Fibroblast of skin of back (primary cell): ENCODE measurements at regions not wholly inside any gene's neighbourhood (a gene's known extent, or its start where the extent isn't known, plus 50 kb on each side); places are given as distances from the start of the nearest gene placed in this dataset.
"Not testable (repeated sequence)": the region's sequence is repeated elsewhere in the genome, so short reads cannot be mapped to it uniquely, and the experiment has no call there.

Experiments
- DNase-seq: peaks from one replicate; pipeline ENCODE4 v3.0.0-alpha.2; 2013

DNA sequence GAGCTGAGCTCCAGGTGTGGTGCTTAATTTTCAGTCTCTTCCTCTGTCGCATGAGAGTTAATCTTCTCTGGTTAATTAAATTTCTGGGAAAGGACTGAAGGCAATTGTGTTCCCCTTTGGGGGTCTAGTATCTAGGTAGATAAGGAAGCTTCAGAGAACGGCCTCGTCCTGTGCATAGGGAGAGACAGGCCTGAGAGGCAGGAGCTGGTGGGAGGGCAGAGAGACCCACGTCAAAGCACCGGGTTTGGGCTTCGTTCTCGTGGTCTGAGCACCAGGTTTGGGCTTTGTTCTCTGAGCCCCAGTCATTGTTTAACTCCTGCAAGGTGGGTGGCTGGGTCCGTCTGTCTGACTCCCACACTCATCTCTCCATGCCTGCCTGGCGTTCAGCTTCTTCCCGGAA, 160.8 kb upstream of the PITRM1 start:
- DNase-seq: no peak

DNA sequence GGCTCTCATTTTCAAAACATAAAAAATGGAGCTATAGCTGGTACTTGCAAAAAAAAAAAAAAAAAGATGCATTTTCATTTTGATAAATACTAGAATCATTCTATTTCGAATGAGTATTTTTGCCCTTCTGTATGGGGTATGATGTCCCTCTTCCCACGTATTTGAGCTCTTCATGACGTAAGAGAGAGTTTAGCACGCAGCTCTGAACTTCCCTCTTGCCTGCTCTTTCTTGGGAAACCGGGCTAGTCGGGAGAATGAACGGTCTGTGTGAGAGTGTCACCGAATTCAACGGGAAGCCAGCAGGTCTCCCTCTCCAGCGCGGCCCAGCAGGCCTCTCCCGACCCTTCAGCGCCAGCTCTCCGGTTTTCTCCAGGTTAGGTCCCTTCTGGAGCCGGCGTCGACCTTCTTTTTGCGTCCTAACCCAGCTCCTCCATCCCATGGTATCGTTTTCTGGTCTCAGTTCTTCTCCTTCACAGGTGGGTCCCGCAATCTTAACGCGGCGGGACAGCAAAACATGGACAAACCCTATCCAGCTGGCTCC, 159.2 kb upstream of the PITRM1 start:
- no peak for DNase-seq

DNA sequence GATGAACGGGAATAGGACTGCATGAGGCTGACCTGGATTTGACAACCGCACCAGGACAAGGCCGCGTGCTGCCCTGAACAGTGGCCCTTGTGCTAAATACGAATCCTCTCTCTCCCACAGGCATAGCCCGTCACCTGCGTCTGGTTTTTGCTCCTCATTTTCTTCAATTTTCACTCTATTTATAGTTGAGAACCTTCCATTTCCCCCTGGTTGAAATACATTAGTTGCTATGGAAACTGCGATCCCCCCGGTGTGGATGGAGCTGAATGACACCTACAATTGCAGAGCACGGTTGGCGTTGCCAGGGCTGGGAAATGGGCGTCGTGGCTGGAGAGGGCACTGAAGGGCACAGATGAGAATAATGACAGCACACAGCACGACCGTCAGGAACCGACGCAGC, 158.6 kb upstream of the PITRM1 start:
- no peak for DNase-seq

DNA sequence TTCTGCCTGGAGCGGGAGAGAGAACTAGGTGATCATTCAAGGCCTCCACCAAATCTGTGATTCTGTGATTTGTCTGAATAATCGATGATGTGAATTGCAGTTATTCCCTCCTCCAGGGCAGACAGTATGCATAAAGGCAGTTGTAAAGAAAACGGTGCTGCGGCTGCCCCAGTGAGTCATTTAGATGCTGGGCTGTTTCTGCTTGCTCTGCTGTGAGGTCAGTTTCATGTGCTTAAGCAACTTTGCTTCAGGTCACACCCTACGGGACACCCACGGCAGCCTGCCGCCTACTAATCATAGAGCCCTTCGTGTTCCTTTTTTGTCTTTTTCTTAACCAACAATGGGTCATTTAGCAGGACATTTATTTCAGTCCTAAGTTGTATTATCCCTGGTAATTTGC, 158.1 kb upstream of the PITRM1 start:
- DNase-seq: peak; percentile 40

DNA sequence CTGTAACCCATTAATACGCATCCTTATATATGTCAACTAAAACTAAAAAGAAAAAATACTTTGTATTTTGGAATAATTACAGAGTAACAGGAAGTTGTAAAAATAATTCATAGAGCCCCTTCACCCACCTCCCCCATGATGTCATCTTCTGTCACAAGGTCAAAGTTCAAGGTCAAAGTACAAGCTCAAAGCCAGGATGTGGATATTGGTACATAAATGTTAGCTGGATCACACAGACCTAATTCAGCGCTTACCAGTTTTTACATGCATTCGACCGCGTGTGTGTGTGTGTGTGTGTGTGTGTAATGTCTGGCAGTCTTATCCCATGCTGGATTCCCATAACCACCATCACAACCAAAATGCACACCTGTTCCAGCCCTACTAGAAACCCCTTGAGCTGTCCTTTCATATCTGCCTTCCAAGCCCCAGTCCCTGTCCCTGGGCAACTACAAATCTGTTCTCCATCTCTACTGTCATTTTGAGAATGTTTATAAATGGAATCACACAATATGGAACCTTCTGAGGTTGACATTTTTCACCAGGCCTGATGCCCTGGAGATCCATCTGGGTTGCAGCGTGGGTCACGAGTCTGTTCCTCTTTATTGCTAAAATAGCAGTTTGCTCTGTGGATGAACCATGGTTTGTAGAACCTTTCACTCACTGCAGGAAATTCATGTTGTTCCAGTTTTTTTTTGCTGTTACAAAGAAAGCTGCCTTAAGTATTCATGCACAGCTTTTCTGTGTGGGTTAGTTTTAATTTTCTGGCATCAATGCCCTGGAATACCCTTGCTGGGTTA, 153.6 kb upstream of the PITRM1 start:
- no peak for DNase-seq

DNA sequence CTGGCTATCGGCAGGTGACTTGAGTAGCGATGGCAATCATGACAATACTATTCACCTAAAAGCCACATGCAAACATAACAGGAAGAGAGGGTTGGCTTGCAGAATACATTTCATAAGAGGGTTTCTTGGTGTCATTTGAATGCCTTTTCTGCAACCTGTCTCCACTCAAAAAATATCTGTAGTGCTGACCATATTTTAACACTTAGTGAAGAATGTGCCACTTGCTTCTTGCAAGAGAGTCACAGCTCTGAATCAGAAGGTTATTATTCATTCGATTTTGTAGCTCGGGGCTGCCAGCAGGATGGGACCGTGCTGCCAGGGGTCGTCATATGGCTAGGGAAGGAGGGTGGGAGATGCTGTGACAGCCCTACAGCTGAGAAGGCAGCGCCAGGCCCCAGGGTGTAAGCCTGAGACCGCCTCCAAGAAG, 152.0 kb upstream of the PITRM1 start:
- no peak for DNase-seq

DNA sequence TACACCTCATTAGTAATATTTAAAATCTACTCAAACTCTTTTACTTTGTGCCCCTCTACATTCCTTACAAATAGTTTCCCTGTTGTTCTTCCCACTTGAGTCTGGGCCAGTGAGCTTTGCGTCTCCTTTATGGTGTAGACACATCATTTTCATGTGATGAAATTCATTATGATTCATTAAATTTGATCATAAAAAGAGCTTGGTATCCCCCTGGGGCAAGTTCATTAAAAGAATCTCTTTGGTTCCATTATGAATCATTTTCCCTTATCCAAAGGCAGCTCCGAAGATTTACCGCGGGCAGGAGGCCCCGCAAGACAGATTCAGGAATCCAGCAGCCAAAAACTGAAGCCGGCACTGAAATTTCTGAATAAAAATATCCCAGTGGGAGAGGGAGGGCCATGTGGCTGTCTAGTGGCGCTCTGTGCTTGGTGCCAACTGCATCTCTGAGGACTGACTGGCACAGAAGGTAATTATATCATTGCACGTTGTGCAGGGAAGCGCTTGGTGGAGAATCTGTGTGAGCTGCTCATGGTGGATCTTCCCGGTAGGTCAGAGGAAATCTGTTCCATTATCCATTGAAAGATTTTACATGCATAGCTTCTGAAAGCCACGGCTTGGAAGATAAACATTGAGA, 151.4 kb upstream of the PITRM1 start:
- DNase-seq: peak; percentile 64

DNA sequence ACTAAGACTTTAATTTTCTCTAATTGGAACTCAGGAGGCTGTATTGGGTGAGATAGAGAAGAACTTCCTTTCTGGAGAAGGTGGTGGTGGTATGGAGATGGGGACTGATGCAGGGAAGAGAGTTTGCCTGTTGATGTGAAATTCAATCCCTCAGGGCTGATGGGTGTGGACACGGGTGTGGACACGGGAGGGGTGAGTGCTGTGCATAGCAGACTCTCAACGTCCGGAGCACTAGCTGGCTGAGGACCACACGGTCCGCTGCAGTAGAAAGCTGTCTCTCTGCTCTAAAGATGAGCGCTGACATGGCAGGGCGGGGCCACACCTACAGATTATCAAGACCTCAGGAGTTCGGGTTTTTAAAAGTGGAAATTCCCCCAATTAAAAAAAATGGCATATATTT, 148.5 kb upstream of the PITRM1 start:
- DNase-seq: no peak

DNA sequence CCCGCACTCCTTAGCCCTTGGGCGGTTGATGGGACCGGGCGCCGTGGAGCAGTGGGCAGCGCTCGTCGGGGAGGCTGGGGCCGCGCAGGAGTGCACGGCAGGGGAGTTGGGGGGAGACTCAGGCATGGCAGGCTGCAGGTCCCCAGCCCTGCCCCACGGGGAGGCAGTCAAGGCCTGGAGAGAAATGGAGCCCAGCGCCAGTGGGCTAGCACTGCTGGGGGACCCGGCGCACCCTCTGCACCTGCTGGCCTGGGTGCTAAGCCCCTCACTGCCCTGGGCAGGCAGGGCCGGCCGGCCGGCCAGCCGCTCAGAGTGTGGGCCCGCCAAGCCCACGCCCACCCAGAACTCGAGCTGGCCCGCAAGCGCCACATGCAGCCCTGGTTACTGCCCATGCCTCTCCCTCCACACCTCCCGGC, 147.2 kb upstream of the PITRM1 start:
- no peak for DNase-seq

DNA sequence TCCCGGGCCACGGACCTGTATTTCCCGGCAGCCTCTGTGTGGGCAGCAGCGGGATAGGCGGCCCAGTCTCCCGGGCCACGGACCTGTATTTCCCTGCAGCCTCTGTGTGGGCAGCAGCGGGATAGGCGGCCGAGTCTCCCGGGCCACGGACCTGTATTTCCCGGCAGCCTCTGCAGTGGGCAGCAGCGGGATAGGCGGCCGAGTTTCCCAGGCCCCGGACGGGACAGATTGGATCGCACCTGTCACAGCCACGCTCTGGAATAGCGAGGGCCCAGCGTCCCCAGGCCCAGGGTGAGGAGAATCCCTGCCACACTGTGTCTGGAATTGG, 145.9 kb upstream of the PITRM1 start:
- DNase-seq: not testable (repeated sequence)

DNA sequence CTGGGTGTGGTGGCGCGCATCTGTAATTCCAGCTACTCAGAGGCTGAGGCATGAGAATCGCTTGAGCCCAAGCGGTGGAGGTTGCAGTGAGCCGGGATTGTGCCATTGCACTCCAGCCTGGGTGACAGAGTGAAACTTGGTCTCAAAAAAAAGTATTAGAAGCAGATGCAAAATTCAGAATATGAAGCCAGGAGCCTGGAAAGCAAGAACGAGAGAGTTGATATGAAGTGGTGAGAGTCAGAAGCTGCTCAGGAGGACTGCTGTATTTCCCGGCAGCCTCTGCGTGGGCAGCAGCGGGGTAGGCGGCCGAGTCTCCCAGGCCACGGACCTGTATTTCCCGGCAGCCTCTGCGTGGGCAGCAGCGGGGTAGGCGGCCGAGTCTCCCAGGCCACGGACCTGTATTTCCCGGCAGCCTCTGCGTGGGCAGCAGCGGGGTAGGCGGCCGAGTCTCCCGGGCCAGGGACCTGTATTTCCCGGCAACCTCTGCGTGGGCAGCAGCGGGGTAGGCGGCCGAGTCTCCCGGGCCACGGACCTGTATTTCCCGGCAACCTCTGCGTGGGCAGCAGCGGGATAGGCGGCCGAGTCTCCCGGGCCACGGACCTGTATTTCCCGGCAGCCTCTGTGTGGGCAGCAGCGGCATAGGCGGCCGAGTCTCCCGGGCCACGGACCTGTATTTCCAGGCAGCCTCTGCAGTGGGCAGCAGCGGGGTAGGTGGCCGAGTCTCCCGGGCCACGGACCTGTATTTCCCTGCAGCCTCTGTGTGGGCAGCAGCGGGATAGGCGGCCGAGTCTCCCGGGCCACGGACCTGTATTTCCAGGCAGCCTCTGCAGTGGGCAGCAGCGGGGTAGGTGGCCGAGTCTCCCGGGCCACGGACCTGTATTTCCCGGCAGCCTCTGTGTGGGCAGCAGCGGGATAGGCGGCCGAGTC, 145.2 kb upstream of the PITRM1 start:
- not testable (repeated sequence) for DNase-seq

DNA sequence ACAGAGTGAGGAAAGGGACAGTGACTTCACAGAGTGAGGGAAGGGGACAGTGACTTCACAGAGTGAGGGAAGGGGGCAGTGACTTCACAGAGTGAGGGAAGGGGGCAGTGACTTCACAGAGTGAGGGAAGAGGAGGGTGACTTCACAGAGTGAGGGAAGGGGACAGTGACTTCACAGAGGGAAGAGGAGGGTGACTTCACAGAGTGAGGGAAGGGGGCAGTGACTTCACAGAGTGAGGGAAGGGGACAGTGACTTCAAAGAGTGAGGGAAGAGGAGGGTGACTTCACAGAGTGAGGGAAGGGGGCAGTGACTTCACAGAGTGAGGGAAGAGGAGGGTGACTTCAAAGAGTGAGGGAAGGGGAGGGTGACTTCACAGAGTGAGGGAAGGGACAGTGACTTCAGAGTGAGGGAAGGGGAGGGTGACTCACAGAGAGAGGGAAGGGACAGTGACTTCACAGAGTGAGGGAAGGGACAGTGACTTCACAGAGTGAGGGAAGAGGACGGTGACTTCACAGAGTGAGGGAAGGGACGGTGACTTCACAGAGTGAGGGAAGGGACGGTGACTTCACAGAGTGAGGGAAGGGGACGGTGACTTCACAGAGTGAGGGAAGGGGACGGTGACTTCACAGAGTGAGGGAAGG, 142.0 kb upstream of the PITRM1 start:
- not testable (repeated sequence) for DNase-seq

DNA sequence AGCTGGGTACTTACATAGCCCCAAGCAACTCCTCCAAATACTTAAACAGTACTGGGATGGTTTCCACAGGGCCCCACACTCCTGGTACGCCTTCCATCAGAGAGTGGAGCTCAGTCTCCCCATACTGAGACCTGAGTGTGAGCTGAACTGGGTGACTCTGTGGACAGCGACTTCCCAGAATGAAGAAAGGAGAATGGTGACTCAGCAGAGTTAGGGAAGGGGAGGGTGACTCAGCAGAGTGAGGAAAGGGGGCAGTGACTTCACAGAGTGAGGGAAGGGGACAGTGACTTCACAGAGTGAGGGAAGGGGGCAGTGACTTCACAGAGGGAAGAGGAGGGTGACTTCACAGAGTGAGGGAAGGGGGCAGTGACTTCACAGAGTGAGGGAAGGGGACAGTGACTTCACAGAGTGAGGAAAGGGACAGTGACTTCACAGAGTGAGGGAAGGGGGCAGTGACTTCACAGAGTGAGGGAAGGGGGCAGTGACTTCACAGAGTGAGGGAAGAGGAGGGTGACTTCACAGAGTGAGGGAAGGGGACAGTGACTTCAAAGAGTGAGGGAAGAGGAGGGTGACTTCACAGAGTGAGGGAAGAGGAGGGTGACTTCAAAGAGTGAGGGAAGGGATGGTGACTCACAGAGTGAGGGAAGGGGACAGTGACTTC, 141.3 kb upstream of the PITRM1 start:
- peak; percentile 78 for DNase-seq

DNA sequence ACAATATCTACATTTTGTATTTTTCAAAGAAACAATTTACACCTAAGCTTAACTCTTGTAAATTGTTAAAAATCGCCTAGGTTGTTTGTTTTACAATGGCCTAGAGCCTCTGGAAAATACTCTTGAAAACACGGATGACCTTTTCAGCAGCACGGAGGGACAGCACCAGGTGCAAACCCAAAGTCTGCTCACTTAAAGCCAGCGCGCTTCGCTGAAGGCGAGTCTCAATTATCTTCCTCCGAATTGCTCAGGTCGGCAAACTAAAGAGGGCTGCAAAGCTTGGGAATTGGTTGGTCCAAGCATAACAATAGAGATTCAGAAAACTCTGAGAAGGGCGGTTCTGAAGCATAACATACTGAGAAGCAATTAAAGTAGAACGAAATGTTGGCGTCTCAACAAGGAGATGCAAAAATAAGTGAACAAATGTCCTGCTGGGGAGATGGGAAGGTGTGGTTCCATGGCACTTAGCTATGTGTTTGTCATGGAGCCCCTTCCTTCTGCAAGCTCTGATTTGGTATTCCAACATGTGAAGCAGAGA, 139.9 kb upstream of the PITRM1 start:
- DNase-seq: no peak

DNA sequence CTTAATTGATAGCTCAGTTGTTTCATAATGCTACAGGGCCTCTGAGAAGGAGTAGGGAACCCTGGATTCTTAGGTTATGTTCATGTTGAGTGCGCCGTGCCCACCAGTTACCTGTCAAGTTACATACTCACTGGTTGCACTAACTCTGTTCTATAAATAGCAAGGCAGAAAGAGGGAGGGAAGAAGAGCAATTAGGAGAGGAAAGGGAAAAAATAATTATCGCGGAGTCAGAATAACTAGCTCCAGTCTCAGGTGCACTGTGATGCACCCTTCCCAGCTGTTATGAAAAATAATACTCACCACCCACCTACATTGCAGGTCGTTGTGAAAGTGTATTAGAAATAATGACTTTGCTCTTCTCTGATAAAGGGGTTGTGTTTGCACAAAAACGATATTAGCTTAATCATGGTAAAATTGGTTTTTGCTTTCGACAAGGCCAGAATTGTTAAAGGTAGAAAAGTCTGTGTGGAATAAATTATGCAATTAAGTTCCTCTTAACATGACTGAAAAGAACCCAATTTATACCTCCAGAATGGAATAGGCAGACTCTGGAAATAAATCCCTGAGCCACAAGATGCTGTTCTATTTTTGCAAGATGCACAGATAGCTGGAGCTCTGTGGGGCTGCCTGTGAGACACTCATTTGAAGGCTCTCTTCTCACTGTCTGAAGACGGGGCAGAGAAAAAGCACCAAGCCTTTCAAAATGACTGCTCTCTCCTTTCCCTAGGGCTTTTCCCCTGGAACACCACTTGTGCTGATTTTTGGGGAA, 137.6 kb upstream of the PITRM1 start:
- no peak for DNase-seq

DNA sequence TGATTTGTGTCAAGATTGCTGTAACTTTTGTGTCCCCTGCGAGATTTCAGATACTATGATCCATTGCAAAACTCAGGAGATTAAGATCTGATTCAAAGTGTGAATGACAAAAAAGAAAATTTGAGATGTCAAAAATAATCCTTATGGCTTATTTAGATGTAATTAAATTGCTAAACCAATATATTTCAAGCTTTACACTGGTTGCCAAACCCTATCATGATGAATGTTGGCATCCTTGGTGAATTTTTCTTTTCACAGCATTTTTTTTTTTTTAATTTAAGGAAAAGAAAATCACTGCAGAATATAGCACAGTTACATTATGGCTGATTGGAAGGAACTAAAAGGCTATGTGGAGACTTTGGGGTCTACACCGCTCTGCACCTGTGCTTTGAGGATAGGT, 133.5 kb upstream of the PITRM1 start:
- DNase-seq: no peak

DNA sequence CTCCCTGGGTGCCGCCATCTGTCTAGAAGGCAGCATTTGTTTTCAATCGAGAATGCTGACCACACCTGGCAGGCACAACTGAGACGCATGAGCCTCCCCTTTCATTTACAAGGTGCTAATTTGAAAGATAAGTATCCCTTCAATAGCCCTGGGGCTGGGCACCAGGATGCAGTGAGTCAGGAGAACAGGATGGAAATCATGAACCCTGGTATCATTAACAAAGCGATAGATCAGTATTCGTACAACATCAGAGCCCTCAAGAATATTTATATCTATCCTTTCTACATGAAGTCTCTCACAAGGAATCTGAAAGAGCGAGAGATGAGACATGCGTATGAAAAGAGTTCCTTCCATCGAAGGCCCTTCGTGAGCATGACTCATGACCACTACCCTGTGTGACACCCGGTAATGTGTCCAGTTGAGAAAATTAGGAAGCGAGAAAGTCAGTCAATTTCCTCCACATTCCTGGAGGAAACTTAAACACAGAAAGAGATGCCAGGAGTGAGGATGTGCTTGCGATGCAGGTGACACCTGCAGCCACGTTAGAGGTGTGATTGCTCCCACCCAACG, 123.1 kb upstream of the PITRM1 start:
- DNase-seq: no peak

DNA sequence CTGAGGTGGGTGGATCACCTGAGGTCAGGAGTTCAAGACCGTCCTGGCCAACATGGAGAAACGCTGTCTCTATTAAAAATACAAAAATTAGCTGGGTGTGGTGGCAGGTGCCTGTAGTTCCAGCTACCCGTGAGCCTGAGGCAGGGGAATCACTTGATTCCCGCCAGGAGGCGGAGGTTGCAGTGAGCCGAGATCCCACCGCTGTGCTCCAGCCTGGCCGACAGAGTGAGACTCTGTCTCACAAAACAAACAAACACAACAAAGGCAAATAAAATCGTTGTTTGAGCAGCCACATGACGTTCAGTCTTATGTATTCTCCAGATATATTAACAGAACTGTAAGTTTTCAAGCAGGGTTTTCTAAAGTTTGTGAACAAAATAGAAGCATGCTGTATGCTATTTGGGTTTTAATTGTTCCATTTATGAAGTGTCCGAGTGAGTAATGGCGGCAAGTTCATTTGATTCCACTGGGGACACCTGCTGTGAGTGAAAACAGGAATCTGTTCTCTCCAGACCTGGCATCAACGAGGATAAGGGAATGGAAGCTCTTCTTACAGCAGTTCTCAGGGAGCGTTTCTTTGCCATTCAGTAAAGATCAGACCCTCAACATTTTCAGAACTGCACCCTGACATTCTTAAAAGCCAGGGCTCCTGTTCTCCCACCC, 122.5 kb upstream of the PITRM1 start:
- DNase-seq: no peak

DNA sequence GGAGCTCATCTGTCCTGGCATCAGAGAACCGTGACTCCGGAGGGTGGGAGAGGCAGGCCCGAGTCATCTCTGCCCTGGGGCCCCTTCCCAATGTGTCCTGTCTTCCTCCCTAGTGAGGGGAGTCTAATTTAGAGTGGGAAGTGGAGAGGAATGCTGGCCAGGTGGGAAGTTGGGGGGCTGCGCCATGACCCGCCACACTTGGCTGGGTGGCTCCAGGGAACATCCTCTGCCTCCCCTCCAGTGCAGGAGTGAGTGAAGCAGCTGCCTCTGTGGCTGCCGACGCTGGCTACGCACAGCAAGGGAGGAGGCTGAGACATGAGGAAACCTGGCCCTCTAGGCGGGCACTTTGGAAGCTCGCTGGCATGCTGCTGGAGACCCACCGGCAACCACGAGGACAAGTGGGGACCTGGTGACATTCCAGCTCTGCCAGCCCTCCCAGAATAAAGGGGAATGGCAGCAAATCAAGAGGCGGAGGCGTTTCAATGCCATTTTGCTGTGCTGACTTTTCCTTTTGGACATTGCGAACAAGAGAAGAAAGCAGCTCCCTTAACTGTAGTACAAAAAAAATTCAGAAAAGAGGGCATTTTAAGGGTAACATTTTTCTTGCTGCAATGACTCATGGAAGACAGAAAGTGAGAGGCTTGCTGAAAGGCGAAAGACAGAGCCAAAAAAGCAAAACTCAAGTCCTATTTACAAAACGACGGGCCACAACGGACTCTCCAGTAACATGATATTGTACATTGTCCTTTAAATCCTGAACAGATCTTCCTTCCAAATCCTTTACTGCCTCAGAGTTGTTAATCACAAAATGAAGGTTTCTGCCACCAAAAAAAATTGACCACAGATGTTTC, 121.2 kb upstream of the PITRM1 start:
- DNase-seq: peak; percentile 40
